ENCODE measurements at regions not wholly inside any gene's neighbourhood (a gene's known extent, or its start where the extent isn't known, plus 50 kb on each side); places are given as distances from the start of the nearest gene placed in this dataset.

- DNase-seq (ENCODE audit: low spot score): no peak
Measured at GRCh38 chr2:15866563-15867193, 73.7 kb upstream of the MYCN start.

- no peak for DNase-seq (ENCODE audit: low spot score)
Measured at GRCh38 chr2:15867194-15868171, 72.9 kb upstream of the MYCN start.

- DNase-seq (ENCODE audit: low spot score): no peak
Measured at GRCh38 chr2:15868186-15868585, 72.2 kb upstream of the MYCN start.

GRCh38 chr2:15868704-15869103, 71.6 kb upstream of the MYCN start:
- DNase-seq (ENCODE audit: low spot score): no peak

- DNase-seq (ENCODE audit: low spot score): no peak
Measured at GRCh38 chr2:15869396-15869795, 71.0 kb upstream of the MYCN start.

GRCh38 chr2:15869871-15870270, 70.5 kb upstream of the MYCN start:
- DNase-seq (ENCODE audit: low spot score): no peak

- no peak for DNase-seq (ENCODE audit: low spot score)
Measured at GRCh38 chr2:15870565-15870964, 69.8 kb upstream of the MYCN start.

- DNase-seq (ENCODE audit: low spot score): no peak
Measured at GRCh38 chr2:15871239-15871783, 69.0 kb upstream of the MYCN start.

- DNase-seq (ENCODE audit: low spot score): no peak
Measured at GRCh38 chr2:15872854-15873253, 67.5 kb upstream of the MYCN start.

GRCh38 chr2:15874321-15874720, 66.0 kb upstream of the MYCN start:
- no peak for DNase-seq (ENCODE audit: low spot score)

GRCh38 chr2:15874854-15875804, 65.2 kb upstream of the MYCN start:
- DNase-seq (ENCODE audit: low spot score): no peak

- no peak for DNase-seq (ENCODE audit: low spot score)
Measured at GRCh38 chr2:15875969-15876705, 64.2 kb upstream of the MYCN start.

- DNase-seq (ENCODE audit: low spot score): no peak
Measured at GRCh38 chr2:15880226-15881119, 59.9 kb upstream of the MYCN start.

GRCh38 chr2:15881120-15881433, 59.3 kb upstream of the MYCN start:
- no peak for DNase-seq (ENCODE audit: low spot score)

- no peak for DNase-seq (ENCODE audit: low spot score)
Measured at GRCh38 chr2:15881676-15882075, 58.7 kb upstream of the MYCN start.

- DNase-seq (ENCODE audit: low spot score): no peak
Measured at GRCh38 chr2:15882761-15883497, 57.4 kb upstream of the MYCN start.

- DNase-seq (ENCODE audit: low spot score): no peak
Measured at GRCh38 chr2:15883684-15884083, 56.7 kb upstream of the MYCN start.

- DNase-seq (ENCODE audit: low spot score): no peak
Measured at GRCh38 chr2:15884790-15885189, 55.6 kb upstream of the MYCN start.

- no peak for DNase-seq (ENCODE audit: low spot score)
Measured at GRCh38 chr2:15886231-15886630, 54.1 kb upstream of the MYCN start.

All from AG20443 (cell line).